GM21381 (cell line): ENCODE measurements at regions not wholly inside any gene's neighbourhood (a gene's known extent, or its start where the extent isn't known, plus 50 kb on each side); places are given as distances from the start of the nearest gene placed in this dataset.

ENCODE experiments used
- ATAC-seq: cut with Tn5 transposase; IDR thresholded peaks from one replicate; pipeline ENCODE4 v1.9.1; 2021; ENCODE audit warnings: mild to moderate bottlenecking, moderate library complexity; ENCODE audit not compliant: unreplicated experiment

- ATAC-seq: no peak
These were observed 742.4 kb downstream of the SATB2 start for GRCh38 chr2:198715302-198715835.

GRCh38 chr2:198712485-198712884 lies 745.3 kb downstream of the SATB2 start:
- ATAC-seq: no peak

- no peak for ATAC-seq
These were observed 746.3 kb downstream of the SATB2 start for GRCh38 chr2:198711484-198711883.

GRCh38 chr2:198710562-198710961 lies 747.2 kb downstream of the SATB2 start:
- ATAC-seq: no peak

GRCh38 chr2:198706476-198707082 lies 751.2 kb downstream of the SATB2 start:
- ATAC-seq: no peak

- ATAC-seq: no peak
These were observed 754.5 kb downstream of the SATB2 start for GRCh38 chr2:198703281-198703680.

- ATAC-seq: no peak
These were observed 754.9 kb downstream of the SATB2 start for GRCh38 chr2:198702796-198703195.

- ATAC-seq: no peak
These were observed 756.3 kb downstream of the SATB2 start for GRCh38 chr2:198701481-198701880.

GRCh38 chr2:198700319-198700718 lies 757.4 kb downstream of the SATB2 start:
- no peak for ATAC-seq

GRCh38 chr2:198698230-198698629 lies 759.5 kb downstream of the SATB2 start:
- no peak for ATAC-seq

- no peak for ATAC-seq
These were observed 759.9 kb downstream of the SATB2 start for GRCh38 chr2:198697794-198698193.

- ATAC-seq: no peak
These were observed 760.5 kb downstream of the SATB2 start for GRCh38 chr2:198697218-198697617.

- ATAC-seq: no peak
These were observed 761.9 kb downstream of the SATB2 start for GRCh38 chr2:198695879-198696278.

GRCh38 chr2:198692907-198693510 lies 764.7 kb downstream of the SATB2 start:
- no peak for ATAC-seq

- ATAC-seq: no peak
These were observed 766.5 kb downstream of the SATB2 start for GRCh38 chr2:198691236-198691635.

- ATAC-seq: no peak
These were observed 793.4 kb downstream of the SATB2 start for GRCh38 chr2:198664321-198664720.

- ATAC-seq: no peak
These were observed 794.8 kb downstream of the SATB2 start for GRCh38 chr2:198662905-198663304.

- no peak for ATAC-seq
These were observed 797.2 kb downstream of the SATB2 start for GRCh38 chr2:198660501-198660900.

- no peak for ATAC-seq
These were observed 798.5 kb downstream of the SATB2 start for GRCh38 chr2:198659096-198659870.

- ATAC-seq: no peak
These were observed 800.1 kb downstream of the SATB2 start for GRCh38 chr2:198657512-198658121.

- no peak for ATAC-seq
These were observed 800.9 kb downstream of the SATB2 start for GRCh38 chr2:198656869-198657268.
